ENCODE measurements at regions not wholly inside any gene's neighbourhood (a gene's known extent, or its start where the extent isn't known, plus 50 kb on each side); places are given as distances from the start of the nearest gene placed in this dataset.

DNA sequence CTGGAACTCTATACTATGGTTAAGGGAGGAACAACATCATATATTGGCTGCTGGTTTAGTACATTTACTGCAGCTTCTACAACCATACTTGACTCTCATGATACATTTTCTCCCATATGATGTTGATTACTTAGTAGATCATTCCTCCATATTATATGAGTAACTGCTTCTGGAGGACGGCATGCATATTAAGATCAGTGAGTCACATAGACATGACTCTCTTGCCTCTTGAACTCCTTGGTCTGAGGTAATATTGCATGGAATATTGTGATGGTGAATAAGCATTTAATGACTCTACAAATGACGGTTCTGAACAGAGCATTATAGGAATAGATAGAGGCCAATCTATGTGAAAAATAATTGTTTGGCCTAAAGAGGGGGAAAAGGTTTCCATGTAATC, 418.8 kb upstream of the SPHKAP start:
- intact Hi-C loops (cut with DNase I) = no loop called here
- Histone ChIP-seq H3K27me3 (no peaks in the 10 kb centered on the region), H3K27ac (replicated peaks in 1 of 4) (no peak overlapping the region), H3K4me1 (no peaks in the 10 kb centered on the region), H3K4me3 (no peak overlapping the region), H3K36me3 (no peaks in the 10 kb centered on the region), H3K9me3 (no peaks in the 10 kb centered on the region)
- DNase-seq (ENCODE audit: extremely low spot score) = no peak
- no peak for TF ChIP-seq POLR2A (IDR thresholded peaks at IDR 0.05; ENCODE audit: low read depth)
- TF ChIP-seq EP300 (IDR thresholded peaks at IDR 0.05) = no peak
- no peak for TF ChIP-seq POLR2AphosphoS5 (IDR thresholded peaks at IDR 0.05)
- TF ChIP-seq, protein P1, sequence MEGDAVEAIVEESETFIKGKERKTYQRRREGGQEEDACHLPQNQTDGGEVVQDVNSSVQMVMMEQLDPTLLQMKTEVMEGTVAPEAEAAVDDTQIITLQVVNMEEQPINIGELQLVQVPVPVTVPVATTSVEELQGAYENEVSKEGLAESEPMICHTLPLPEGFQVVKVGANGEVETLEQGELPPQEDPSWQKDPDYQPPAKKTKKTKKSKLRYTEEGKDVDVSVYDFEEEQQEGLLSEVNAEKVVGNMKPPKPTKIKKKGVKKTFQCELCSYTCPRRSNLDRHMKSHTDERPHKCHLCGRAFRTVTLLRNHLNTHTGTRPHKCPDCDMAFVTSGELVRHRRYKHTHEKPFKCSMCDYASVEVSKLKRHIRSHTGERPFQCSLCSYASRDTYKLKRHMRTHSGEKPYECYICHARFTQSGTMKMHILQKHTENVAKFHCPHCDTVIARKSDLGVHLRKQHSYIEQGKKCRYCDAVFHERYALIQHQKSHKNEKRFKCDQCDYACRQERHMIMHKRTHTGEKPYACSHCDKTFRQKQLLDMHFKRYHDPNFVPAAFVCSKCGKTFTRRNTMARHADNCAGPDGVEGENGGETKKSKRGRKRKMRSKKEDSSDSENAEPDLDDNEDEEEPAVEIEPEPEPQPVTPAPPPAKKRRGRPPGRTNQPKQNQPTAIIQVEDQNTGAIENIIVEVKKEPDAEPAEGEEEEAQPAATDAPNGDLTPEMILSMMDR (IDR thresholded peaks at IDR 0.05) = no peak
- WGBS = 76% methylated on average over 2 of the region's 2 CpGs

DNA sequence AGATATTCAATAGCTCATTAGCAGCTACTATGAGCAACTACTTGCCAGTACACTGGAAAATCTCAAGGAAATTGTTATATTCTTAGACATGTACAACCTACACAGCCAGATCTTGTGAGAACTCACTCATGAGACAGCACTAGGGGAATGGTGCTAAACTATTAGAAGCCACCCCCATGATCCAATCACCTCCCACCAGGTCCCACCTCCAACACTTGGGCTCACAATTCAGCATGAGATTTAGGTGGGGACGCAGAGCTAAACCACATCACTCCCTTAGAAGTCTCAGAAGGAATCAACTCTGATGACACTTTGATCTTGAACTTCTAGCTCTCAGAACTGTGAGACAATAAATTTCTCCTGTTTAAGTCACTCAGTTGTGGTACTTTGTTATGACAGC, 418.3 kb upstream of the SPHKAP start:
- no peak for TF ChIP-seq EP300 (IDR thresholded peaks at IDR 0.05)
- TF ChIP-seq POLR2A (IDR thresholded peaks at IDR 0.05; ENCODE audit: low read depth) = no peak
- TF ChIP-seq, protein P1 (IDR thresholded peaks at IDR 0.05) = no peak
- TF ChIP-seq POLR2AphosphoS5 (IDR thresholded peaks at IDR 0.05) = no peak
- H3K9me3 ChIP-seq = no peaks in the 10 kb centered on the region
- intact Hi-C loops (cut with DNase I) = no loop called here
- H3K4me1 ChIP-seq = no peaks in the 10 kb centered on the region
- no peak for DNase-seq (ENCODE audit: extremely low spot score)
- WGBS = 75% methylated on average over 1 of the region's 1 CpG
- H3K27me3 ChIP-seq = no peaks in the 10 kb centered on the region
- no peaks in the 10 kb centered on the region for H3K36me3 ChIP-seq
- H3K27ac ChIP-seq (replicated peaks in 1 of 4) = no peak overlapping the region
- no peak overlapping the region for H3K4me3 ChIP-seq

- Histone ChIP-seq H3K9me3 (no peaks in the 10 kb centered on the region), H3K27ac (replicated peaks in 1 of 4) (no peak overlapping the region), H3K36me3 (no peaks in the 10 kb centered on the region), H3K27me3 (no peaks in the 10 kb centered on the region), H3K4me1 (no peaks in the 10 kb centered on the region), H3K4me3 (no peak overlapping the region)
- TF ChIP-seq, protein P1 (IDR thresholded peaks at IDR 0.05) = no peak
- 49% methylated on average over 5 of the region's 5 CpGs for WGBS
- no peak for DNase-seq (ENCODE audit: extremely low spot score)
- intact Hi-C loops (cut with DNase I) = no loop called here
Observed at GRCh38 chr2:228599297-228599696, 417.8 kb upstream of the SPHKAP start.

GRCh38 chr2:228597032-228597431, 415.5 kb upstream of the SPHKAP start:
- H3K4me3 ChIP-seq = no peak overlapping the region
- TF ChIP-seq EP300 (IDR thresholded peaks at IDR 0.05) = no peak
- TF ChIP-seq, protein P1 (IDR thresholded peaks at IDR 0.05) = no peak
- TF ChIP-seq POLR2A (IDR thresholded peaks at IDR 0.05; ENCODE audit: low read depth) = no peak
- TF ChIP-seq POLR2AphosphoS5 (IDR thresholded peaks at IDR 0.05) = no peak
- DNase-seq (ENCODE audit: extremely low spot score) = no peak
- no peak overlapping the region for H3K27ac ChIP-seq (replicated peaks in 1 of 4)
- H3K27me3 ChIP-seq = no peaks in the 10 kb centered on the region
- intact Hi-C loops (cut with DNase I) = no loop called here
- H3K9me3 ChIP-seq = no peaks in the 10 kb centered on the region
- no peaks in the 10 kb centered on the region for H3K36me3 ChIP-seq
- 0% methylated on average over 1 of the region's 1 CpG for WGBS
- H3K4me1 ChIP-seq = no peaks in the 10 kb centered on the region

GRCh38 chr2:228594012-228594411, 412.5 kb upstream of the SPHKAP start:
- Histone ChIP-seq H3K27ac (replicated peaks in 1 of 4) (no peak overlapping the region), H3K27me3 (no peaks in the 10 kb centered on the region), H3K4me1 (no peaks in the 10 kb centered on the region), H3K36me3 (no peaks in the 10 kb centered on the region), H3K9me3 (no peaks in the 10 kb centered on the region), H3K4me3 (no peak overlapping the region)
- WGBS = 72% methylated on average over 2 of the region's 2 CpGs
- intact Hi-C loops (cut with DNase I) = no loop called here
- TF ChIP-seq, protein P1 (IDR thresholded peaks at IDR 0.05) = no peak
- TF ChIP-seq POLR2A (IDR thresholded peaks at IDR 0.05; ENCODE audit: low read depth) (no peak), EP300 (IDR thresholded peaks at IDR 0.05) (no peak), POLR2AphosphoS5 (IDR thresholded peaks at IDR 0.05) (no peak)
- no peak for DNase-seq (ENCODE audit: extremely low spot score)
